ENCODE measurements at regions not wholly inside any gene's neighbourhood (a gene's known extent, or its start where the extent isn't known, plus 50 kb on each side); places are given as distances from the start of the nearest gene placed in this dataset.

DNA sequence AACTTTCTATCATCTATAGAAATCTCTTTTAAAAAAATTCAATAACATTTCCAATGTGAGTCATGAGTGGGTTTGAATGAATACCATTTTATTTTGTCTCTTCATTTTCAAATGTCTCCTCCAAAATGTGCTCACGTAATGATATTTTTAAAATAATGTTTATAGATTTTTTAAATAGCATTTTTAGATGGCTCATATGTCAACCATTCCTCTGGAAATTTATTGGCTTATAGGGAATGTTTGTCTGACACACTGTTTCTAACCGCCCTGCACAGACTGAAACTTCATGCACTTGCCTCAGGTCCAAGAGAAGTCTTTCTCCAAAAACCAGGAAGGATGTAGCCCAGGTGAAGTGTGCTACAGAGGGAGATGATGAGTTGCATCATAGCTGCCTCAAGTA lies 88.8 kb upstream of the PLEKHG7 start:
- no peak for DNase-seq

- DNase-seq, result no peak
Measured at GRCh38 chr12:92612611-92613010, 90.2 kb upstream of the PLEKHG7 start.

GRCh38 chr12:92608151-92609091 lies 94.4 kb upstream of the PLEKHG7 start:
- DNase-seq, result peak; percentile 10

DNA sequence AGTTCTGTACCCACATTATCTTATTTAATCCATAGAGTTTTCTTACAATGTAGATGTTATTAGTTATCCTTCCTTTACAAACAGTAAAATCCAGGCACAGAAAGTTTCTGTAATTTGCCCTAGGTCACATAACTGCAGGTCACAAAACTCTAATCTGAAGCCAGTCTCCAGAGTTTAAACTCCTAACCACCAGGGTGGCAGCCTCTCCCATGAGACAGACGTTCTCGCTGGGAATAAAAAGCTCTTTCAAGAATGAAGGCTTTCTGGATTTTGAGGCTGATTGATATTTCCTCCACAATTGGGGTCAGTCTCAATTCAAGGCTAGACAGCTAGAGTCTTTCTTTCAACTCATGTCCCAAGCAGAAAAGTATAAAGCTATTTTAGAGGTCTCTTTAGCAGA lies 95.8 kb upstream of the PLEKHG7 start:
- no peak for DNase-seq

DNA sequence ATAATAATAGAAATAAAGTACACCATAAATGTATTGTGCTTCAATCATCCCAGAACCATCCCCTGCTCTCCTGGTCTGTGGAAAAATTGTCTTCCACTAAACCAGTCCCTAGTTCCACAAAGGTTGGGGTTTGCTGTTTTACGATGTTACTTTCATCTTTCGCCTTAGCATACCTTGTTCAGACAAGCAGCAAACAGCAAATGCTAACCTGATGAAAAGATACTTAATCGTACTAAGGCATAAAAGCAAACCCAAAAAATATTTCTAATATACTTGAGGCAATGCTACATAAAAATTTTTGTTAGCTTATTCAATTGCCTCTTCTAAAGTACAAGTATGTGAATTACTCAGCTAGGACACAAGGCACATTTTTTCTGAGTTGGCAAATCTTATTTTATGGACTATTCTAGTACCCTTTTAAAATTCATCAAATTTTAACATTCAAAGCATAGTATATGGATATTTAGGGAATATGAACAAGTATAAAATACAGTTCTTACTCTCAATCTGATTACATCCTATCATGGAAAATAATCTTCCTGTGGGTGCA lies 97.1 kb upstream of the PLEKHG7 start:
- DNase-seq, result no peak

DNA sequence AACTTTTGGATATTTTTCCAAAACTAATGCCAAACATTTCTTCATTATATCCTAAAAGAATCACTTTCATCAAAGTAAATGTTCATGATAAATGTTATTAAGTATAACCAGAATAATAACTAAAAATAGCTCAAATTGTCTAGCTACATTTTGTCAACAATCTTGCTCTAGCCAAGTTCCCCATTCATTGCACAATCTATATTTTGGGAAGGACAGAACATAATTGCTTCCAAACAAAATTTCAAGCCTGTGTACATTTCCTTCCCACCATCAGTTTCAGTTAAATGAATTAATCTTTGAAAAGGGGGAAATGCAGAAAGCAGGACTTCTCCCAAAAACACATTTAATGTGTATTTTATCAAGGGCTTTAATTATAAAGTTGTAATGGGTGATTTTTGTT lies 98.0 kb upstream of the PLEKHG7 start:
- DNase-seq, result no peak

- DNase-seq, result no peak
Measured at GRCh38 chr12:92603741-92604432, 98.9 kb upstream of the PLEKHG7 start.

- no peak for DNase-seq
Measured at GRCh38 chr12:92602930-92603623, 99.7 kb upstream of the PLEKHG7 start.

DNA sequence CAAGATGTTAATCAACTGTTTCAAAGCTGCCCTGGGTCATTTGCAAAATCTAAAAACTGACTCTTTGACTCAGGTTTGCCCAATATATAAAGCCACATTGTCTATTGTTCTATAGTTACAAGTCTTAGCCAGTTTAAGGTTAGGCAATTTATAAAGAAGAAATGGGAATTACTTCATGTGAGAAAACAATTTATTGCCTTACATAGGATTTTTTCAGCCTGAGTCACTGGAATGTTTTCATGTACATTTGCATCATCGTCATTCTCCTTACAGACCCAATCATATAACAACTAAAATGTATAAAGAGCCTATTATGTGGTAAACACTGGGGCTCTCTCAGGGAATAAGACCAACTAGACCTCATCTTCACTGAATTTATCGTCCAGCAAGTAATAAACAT lies 100.3 kb upstream of the PLEKHG7 start:
- no peak for DNase-seq

DNA sequence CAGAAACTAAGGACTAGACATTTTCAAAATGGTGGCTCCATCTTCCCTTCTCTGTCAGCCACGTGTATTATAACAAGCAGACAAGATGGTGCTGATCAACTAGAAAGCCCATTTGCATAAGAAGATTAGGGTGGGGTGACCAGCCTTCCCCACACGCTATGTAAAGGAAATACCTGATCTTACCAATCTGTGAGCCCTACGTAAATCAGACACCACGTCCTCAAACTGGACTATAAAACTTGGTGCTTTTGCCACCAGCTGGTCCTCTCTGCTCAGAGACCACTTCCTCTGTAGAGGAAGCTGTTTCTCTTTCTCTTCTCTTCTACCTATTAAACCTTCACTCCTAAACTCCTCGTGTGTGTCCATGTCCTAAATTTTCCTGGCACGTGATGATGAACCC lies 101.1 kb upstream of the PLEKHG7 start:
- no peak for DNase-seq

DNA sequence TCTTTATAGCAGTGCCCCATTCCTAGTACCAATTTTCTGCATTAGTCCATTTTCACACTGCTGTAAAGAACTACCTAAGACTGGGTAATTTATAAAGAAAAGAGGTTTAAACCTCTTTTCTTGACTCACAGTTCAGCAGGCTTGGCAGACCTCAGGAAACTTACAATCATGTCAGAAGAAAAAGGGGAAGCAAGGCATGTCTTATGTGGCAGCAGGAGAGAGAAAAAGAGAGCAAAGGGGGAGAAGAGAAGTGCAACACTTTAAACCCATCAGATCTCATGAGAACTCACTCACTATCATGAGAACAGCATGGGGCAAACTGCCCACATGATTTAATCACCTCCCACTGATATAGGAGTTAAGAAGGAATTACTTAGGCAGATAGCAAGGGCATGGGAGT lies 101.6 kb upstream of the PLEKHG7 start:
- no peak for DNase-seq

DNA sequence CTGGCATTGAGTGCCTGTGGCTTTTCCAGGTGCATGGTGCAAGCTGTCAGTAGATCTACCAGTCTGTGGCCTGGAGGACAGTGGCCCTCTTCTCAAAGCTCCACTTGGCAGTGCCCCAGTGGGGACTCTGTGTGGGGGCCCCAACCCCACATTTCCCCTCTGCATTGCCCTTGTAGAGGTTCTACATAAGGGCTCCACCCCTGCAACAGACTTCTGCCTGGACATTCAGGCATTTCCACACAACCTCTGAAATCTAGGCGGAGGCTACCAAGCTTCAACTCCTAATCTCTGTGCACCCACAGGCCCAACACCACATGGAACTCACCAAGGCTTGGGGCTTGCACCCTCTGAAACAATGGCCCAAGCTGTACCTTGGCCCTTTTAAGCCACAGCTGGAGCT lies 102.7 kb upstream of the PLEKHG7 start:
- DNase-seq, result no peak

GRCh38 chr12:92597997-92598396 lies 104.8 kb upstream of the PLEKHG7 start:
- DNase-seq, result no peak

DNA sequence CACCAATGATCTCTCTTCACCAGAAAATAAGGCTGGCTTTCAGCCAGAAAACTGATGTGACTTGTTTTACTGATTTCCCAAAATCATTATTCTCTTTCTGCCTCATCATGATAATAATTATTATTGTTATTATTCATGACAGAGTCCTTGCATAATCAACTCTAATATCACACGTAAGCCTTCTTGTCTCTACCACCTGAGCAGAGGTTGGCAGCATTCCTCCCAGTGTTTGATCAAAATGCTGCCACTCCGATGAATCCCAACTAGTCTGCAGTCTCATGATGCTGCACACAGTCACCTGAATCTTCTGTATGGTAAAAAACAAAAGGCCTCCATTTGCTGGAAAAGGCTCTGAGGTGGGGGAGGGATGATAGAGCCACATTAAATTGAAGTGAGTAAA lies 105.7 kb upstream of the PLEKHG7 start:
- DNase-seq, result no peak

- DNase-seq, result no peak
Measured at GRCh38 chr12:92596383-92596782, 106.4 kb upstream of the PLEKHG7 start.

DNA sequence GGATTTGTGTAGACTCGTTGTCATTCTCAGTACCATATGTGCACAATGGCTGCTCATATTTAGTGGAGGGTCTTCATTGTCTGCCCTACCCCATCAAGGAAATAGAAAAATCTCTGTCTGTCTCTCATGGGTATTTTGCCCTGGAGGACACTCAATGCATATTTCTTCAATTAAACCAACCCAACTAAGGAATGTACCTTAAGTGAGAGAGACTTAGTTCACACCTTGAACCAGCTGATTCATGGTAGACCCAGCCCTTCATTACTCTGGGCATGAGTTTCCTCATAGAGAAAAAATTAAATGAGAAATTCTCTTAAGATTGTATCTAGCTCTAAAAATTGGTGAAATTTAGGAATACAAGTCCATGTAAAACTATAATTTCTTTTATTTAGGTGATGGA lies 107.1 kb upstream of the PLEKHG7 start:
- no peak for DNase-seq

DNA sequence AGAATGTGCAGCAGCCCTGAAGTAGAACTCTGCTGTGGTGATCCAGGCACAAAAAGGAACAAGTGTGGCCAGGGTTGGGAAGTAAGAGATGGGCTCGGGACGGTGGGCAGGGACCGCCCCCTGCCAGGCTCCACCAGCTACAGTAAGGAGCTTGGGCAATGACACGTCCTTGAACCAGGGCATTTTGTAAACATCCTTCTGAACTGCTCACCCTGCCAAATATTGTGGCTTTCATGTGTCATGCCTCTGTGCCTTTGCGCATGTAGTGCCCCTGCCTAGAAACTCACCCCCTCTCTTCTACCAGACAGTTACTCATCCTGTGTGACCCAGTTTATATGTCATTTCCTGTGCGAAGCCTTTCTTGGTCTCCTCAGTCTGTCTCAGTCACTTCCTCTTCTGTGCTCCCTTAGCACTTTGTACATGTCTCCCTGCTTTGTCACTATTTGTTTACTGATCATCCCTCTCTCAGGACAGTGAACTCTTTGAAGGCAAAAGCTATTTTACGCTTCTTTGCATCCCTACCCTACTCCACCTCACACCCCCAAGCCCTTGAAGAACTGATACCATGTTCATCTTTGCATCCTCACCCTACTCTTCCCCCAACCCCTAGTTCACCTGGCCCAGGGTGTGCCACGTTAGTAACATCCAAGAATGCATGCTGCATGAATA lies 108.9 kb upstream of the PLEKHG7 start:
- DNase-seq, result no peak

- DNase-seq, result no peak
Measured at GRCh38 chr12:92585115-92585727, 117.6 kb upstream of the PLEKHG7 start.

GRCh38 chr12:92583910-92584309 lies 118.9 kb upstream of the PLEKHG7 start:
- DNase-seq, result no peak

DNA sequence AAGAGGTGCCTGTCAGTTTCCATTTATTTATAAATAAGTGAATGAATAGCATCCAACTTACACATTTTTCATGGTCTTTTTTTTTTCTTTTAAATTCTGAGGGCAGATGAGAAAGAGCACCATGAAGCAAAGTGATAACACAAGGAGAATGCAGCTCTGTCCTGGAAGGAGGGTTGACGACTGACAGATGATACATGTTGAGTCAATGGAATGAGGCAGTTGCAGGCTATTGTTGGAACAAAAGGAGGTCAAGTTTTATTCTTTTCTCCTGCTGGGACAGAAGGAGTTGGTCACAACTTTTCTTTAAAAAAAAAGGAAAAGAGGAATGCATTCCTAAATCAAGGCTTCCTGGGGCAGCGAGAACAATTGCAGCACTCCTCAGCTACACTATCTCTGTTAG lies 119.9 kb upstream of the PLEKHG7 start:
- no peak for DNase-seq

DNA sequence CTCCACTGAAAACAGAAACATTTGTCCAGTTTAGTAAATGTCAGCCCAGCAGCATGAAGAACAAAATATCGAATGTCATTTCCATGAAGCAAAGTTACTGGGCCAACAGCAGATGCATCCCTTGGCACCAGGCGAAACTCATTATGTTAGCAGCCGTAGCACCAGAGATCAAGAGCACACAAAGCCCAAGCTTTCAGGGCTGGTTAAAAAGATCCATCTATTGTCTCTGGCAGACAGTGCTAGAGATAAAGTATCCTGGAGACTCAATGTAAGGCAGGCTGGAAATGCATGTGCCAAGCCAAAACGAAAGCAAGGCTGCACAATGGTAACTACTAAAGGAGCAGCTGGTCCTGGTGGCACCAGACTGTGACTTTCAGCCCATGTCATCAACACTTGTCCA lies 120.3 kb upstream of the PLEKHG7 start:
- DNase-seq, result peak; percentile 61

DNA sequence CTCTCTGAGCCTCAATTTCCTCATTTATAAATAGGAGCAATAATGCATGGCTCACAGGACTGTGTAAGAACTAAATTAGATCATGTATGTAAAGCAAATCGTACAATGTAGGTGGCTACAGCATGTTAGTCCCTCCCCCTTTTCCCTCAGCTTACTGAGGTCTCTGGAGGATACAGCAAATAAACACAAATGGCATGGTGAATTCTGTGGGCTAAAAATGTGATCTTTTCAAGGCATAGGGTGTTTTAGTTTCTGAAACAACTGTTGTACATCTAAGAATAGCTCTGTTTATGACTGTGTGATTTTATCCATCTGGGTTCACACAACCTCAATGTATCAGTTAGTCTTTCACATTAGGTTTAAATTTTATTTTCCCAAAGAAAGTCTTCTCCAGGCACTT lies 121.2 kb upstream of the PLEKHG7 start:
- no peak for DNase-seq
